Endometrial microvascular endothelial cells (primary cell): ENCODE measurements at regions not wholly inside any gene's neighbourhood (a gene's known extent, or its start where the extent isn't known, plus 50 kb on each side); places are given as distances from the start of the nearest gene placed in this dataset.

Experiments used
- in situ Hi-C: cut with HindIII; loops from 2 replicates; pipeline ENCODE4 v1.10.0; 2017; ENCODE audit warnings: low sequenced_read_pairs, low pct_unique_long_range_greater_than_20kb; ENCODE audit errors: inconsistent ontology term

- in situ Hi-C loops = no loop called here
These were observed 439.0 kb upstream of the ZMIZ1 start for GRCh38 chr10:78629773-78630172.

- in situ Hi-C loops = no loop called here
These were observed 437.6 kb upstream of the ZMIZ1 start for GRCh38 chr10:78630944-78631838.

GRCh38 chr10:78634389-78634815, 434.4 kb upstream of the ZMIZ1 start:
- in situ Hi-C loops = no loop called here

GRCh38 chr10:78634835-78635234, 433.9 kb upstream of the ZMIZ1 start:
- in situ Hi-C loops = no loop called here

GRCh38 chr10:78639629-78640028, 429.1 kb upstream of the ZMIZ1 start:
- in situ Hi-C loops = no loop called here

GRCh38 chr10:78640796-78641636, 427.8 kb upstream of the ZMIZ1 start:
- in situ Hi-C loops = no loop called here

GRCh38 chr10:78641693-78642092, 427.1 kb upstream of the ZMIZ1 start:
- in situ Hi-C loops = no loop called here

- in situ Hi-C loops = no loop called here
These were observed 426.4 kb upstream of the ZMIZ1 start for GRCh38 chr10:78642269-78642816.

- in situ Hi-C loops = no loop called here
These were observed 425.3 kb upstream of the ZMIZ1 start for GRCh38 chr10:78643513-78643912.

- in situ Hi-C loops = no loop called here
These were observed 424.2 kb upstream of the ZMIZ1 start for GRCh38 chr10:78644550-78644949.

GRCh38 chr10:78645169-78645686, 423.5 kb upstream of the ZMIZ1 start:
- in situ Hi-C loops = no loop called here

GRCh38 chr10:78645975-78646374, 422.8 kb upstream of the ZMIZ1 start:
- in situ Hi-C loops = no loop called here

- in situ Hi-C loops = no loop called here
These were observed 420.4 kb upstream of the ZMIZ1 start for GRCh38 chr10:78648256-78648860.

- in situ Hi-C loops = no loop called here
These were observed 419.3 kb upstream of the ZMIZ1 start for GRCh38 chr10:78649429-78649828.

GRCh38 chr10:78650122-78650521, 418.6 kb upstream of the ZMIZ1 start:
- in situ Hi-C loops = loop anchor here (10.0 kb wide), 1 partner anchor 605 kb away; no protein-coding TSS in a partner anchor

GRCh38 chr10:78651287-78651686, 417.5 kb upstream of the ZMIZ1 start:
- in situ Hi-C loops = loop anchor here (10.0 kb wide), 1 partner anchor 606 kb away; no protein-coding TSS in a partner anchor

- in situ Hi-C loops = loop anchor here (10.0 kb wide), 1 partner anchor 609 kb away; no protein-coding TSS in a partner anchor
These were observed 415.2 kb upstream of the ZMIZ1 start for GRCh38 chr10:78653555-78653954.

- in situ Hi-C loops = loop anchor here (10.0 kb wide), 1 partner anchor 609 kb away; no protein-coding TSS in a partner anchor
These were observed 414.6 kb upstream of the ZMIZ1 start for GRCh38 chr10:78654047-78654590.
